GM21528 (cell line): ENCODE measurements at regions not wholly inside any gene's neighbourhood (a gene's known extent, or its start where the extent isn't known, plus 50 kb on each side); places are given as distances from the start of the nearest gene placed in this dataset.
"Not testable (repeated sequence)": the region's sequence is repeated elsewhere in the genome, so short reads cannot be mapped to it uniquely, and the experiment has no call there.

ENCODE experiments used
- ATAC-seq: cut with Tn5 transposase; IDR thresholded peaks from one replicate; pipeline ENCODE4 v1.9.1; 2021; ENCODE audit warnings: mild to moderate bottlenecking, moderate library complexity; ENCODE audit not compliant: unreplicated experiment, low FRiP score

DNA sequence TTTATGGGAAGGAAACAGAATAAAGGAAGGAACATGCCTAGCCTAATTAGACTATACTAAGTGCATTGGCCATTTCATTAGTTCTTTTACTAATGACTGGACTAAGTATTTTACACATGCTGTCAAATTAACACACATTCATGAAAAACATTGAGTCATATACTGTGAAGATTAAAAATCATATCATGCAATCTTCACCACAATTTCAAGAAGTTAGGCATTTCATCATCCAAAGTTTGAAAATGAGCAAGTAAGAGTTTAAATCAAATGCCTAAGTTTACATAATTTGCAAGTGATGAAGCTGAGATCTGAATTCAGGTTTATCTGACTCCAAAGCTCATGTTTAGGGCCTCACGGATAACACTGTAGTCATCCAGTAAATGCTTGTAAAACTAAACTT, 601.0 kb downstream of the PDCD6IP start:
- ATAC-seq, result no peak

- no peak for ATAC-seq
These were observed 606.7 kb downstream of the PDCD6IP start for GRCh38 chr3:34405159-34405558.

DNA sequence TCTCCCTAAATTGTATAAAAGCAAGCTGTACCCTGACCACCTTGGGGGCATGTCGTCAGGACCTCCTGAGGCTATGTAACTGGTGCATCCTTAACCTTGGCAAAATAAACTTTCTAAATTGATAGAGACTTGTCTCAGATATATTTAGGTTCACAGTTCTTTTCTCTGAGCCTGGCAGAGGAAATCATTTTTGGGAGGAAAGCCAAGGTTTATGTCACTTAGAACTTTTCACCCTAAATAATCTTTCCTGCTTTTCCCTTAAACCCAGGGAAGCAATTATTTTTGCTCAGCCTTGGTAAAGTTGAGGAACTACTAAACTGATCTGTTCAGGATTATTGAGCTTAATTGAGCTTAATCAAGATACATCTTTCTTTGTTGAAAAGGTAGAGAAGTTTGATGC, 608.9 kb downstream of the PDCD6IP start:
- ATAC-seq, result no peak

DNA sequence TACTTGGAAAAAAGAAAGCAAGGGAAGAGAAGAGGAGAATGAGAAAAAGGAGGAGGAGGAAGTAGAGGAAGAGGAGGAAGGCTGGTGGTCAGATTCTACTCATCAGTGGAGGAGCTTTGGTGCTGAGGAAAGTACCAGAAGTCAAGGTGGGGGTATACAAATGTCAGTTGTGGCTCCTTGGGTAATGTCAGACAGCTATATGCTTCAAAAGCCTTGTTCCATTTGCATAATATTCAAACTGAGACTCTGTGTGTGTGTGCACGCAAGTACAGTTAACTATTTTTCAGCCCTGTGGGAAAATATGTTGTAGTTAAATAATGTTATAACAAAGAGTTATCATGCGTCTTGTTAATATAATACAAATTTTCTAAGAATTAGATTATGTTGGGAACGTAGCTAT, 609.7 kb downstream of the PDCD6IP start:
- no peak for ATAC-seq

GRCh38 chr3:34411596-34411995, 613.2 kb downstream of the PDCD6IP start:
- ATAC-seq, result no peak

- no peak for ATAC-seq
These were observed 621.4 kb downstream of the PDCD6IP start for GRCh38 chr3:34419801-34420200.

DNA sequence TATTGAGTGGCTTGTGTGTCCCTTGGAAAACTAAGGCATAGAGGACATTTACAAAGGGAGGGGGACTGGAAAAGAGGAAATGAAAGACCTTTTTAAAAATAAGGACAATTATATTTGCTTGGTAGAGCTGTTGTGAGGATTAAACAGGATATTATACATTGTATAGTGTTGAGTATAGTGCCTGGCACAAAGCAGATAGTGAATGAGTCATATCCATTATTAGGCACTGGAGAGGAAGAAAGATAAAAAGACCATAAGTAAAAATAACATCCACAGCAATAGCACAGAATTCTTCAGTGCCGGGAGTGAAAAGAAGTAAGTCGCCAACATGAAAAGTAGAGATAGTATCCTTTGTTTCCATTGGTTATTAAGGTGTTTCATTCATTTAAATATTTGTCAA, 623.3 kb downstream of the PDCD6IP start:
- no peak for ATAC-seq

- no peak for ATAC-seq
These were observed 641.4 kb downstream of the PDCD6IP start for GRCh38 chr3:34439796-34440195.

DNA sequence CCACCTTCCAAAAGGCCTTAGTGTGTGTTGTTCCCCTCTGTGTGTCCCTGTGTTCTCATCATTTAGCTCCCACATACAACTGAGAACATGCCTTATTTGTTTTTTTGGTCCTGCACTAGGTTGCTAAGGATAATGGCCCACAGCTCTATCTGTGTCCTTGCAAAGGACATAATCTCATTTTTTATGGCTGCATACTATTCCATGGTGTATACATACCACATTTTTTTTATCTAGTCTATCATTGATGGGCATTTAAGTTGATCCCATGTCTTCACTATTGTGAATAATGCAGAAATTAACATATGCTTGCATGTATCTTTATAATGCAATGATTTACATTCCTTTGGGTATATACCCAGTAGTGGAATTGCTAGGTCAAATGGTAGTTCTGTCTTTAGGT, 645.7 kb downstream of the PDCD6IP start:
- ATAC-seq, result no peak

GRCh38 chr3:34449305-34449704, 650.9 kb downstream of the PDCD6IP start:
- no peak for ATAC-seq

DNA sequence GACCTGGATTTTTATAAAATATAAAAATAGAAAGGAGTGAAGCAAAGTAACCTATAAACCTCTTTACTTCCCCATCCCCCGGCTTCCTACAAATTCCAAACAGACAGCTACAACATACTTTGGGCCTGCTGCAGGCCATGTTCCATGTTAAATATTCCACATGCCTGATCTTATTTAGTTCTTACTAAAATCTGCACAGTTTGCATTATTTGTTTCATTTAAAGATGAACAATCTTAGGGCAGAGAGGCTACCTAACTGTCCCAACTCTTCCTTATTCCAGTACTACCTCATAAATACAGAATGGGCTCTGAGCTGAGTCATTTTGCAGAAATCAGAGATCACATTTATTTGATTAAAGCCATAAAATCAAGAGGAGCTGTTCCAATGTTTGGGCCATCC, 665.0 kb downstream of the PDCD6IP start:
- no peak for ATAC-seq

DNA sequence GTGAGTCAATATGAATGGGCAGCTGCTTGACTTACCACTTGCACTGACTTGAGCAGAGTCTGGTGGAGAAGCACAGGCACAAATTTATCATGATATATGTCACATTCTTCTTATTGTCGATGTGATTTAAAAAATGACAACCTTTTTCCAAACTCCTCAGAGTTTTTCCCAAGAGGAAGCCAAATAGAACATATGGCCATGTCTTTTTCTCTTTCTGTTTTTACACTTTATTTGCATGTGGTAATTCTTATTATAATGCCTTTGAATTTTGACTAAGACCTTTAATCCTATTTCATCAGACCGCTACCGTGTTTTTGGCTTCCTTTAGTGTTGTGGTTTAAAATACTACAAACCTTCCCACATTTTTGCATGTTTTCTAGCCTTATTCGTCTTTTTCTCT, 666.2 kb downstream of the PDCD6IP start:
- ATAC-seq, result no peak

DNA sequence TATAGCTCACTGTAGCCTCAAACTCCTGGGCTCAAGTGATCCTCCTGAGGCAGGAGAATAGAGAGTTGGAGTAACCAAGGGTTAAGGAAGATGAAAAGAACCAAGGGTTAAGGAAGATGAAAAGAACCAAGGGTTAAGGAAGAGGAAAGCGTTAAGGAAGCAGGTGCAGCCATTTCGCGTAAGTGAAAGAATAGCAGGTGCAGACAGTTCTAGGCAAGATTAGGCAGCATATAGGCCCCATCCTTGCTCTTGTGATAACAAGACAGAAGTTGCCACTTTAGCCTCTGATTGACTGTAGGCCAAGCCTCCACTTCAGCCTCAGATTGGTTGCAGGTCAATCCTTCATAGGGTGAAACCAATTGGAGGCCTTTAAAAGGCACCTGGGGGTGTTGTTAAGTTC, 677.4 kb downstream of the PDCD6IP start:
- no peak for ATAC-seq

DNA sequence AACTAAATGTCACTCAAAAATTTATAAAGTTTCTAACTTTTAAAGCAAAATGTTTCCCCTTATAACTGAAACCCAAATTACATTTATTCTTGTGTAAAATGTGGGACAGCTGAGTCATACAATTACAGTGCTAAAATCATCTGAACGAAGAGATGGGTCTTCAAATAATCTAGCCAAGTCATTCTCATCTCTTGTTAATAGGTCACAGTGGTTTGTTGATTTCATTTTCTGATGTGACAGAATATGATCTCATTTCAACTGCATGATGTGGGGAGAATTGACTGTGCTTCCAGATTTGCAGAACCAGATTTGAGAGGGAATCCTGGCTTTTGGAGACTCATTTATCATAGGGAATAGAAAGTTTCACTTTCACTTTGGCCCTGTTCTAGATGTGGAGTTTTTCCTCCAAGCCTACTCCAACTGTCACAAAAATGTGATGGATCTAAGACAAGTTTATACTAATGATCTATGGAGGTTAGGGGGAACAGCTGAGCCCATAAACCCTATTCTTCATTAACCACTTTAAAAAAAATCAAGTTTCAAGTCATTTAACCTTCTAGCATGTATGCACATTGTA, 685.0 kb downstream of the PDCD6IP start:
- no peak for ATAC-seq

DNA sequence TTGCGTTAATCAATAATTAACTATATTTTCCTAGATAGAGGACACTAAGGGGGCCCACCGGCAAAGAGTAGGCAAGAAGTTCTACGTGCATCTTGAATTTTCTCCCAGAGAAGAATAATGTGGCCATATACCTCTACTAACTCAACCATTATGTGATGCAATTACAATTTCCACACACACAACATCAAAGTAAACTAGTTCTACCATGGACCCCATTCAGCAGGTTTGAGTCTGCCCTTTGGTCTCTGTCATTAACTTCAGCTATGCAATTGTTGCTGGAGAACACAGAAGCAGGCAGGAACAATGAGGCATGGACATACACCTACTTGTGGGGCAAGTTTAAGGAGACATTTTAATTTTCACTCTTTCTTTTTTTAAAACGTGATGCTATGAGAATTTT, 705.9 kb downstream of the PDCD6IP start:
- no peak for ATAC-seq

GRCh38 chr3:34504775-34505174, 706.3 kb downstream of the PDCD6IP start:
- ATAC-seq, result no peak

DNA sequence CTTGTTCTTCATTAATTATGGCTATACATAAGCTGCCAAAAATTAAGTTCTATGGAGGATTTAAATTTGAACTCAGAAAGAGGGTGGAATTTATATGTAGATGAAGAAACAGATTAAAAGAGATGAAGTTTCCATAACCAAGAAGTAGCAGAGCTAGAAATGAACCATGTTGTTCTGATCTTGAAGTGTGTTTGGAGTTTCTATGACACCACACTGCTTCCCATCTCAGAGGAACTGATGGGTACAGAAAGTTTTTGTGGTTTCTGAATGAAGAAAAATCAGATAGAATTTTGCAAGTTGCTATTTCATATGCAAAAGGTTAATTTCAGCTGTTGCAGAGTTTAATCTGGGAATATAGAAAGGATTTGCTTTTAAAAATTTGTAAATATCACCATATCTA, 710.3 kb downstream of the PDCD6IP start:
- no peak for ATAC-seq

- no peak for ATAC-seq
These were observed 713.5 kb downstream of the PDCD6IP start for GRCh38 chr3:34511891-34512290.

DNA sequence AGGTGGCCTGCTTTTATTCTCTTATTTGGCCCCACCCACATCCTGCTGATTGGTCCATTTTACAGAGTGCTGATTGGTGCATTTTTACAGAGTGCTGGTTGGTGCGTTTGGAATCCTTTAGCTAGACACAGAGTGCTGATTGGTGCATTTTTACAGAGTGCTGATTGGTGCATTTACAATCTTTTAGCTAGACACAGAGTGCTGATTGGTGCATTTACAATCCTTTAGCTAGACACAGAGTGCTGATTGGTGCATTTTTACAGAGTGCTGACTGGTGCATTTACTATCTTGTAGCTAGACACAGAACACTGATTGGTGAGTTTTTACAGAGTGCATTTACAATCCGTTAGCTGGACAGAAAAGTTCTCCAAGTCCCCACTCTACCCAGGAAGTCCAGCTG, 720.6 kb downstream of the PDCD6IP start:
- ATAC-seq, result not testable (repeated sequence)

- no peak for ATAC-seq
These were observed 732.7 kb downstream of the PDCD6IP start for GRCh38 chr3:34531156-34531555.

DNA sequence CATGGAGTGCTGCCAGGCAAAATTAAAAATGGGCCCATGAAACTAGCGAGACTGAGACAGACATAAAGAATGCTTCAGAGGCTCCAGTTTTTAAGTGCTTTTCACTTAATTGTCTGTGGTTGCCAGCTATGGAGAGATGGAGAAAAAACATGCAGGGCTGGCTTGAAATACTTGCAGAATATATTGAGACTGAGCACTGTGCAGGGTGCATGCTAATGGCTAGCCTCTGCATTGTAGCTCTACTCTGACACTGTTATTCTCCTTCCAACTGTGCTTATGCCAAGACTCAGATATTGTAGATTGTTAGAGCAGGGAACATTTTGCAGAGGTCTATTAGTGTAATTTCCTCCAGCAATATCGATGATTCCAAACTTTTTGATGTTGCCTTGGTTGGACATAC, 735.0 kb downstream of the PDCD6IP start:
- no peak for ATAC-seq

DNA sequence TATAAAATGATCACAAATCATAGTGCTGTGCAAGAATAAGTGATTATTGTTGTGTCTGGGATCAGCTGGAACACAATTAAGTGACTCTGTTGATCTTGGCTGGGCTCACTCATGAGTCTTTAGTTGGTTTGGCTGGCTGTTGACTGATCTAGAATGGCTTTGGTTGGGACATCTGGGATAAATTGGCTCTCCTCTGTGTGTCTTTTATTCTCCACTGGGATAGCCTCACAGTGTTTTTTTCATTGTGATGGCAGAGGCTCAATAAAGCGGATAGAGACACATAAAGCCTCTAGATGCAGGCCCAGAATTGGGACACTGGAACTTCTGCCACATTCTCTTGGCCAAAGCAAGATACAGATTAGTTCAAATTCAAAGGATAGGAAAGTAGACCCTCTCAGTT, 735.6 kb downstream of the PDCD6IP start:
- no peak for ATAC-seq

DNA sequence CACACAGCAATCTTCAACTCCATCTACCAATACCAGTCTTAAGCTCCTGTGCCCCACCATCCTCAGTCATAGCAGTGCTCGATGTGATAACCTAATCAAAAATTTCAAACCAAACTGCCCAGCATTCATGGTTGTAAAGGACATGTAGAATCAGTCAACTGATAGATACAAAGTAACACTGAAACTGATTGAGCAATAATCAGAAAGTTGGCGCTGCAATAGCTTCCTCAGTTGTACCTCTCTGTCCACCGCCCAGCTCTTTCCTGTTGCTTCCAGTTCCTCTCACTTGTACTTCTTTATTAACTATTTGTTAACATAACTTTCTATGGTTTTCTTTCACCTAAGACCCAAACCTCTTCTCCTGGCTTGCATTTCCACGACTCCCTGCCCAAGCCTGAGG, 745.7 kb downstream of the PDCD6IP start:
- ATAC-seq, result no peak
